OCI-LY1 (cell line): ENCODE measurements at regions not wholly inside any gene's neighbourhood (a gene's known extent, or its start where the extent isn't known, plus 50 kb on each side); places are given as distances from the start of the nearest gene placed in this dataset.

ENCODE experiments used
- CTCF ChIP-seq: fragments of 200-600 bp; sonication (generic), shearing (Covaris generic); IDR thresholded peaks from 2 replicates; pipeline ENCODE4 v1.5.1; 2017; ENCODE audit warnings: mild to moderate bottlenecking, antibody characterized with exemption, low read length, moderate library complexity, mixed read lengths
- EZH2 ChIP-seq: fragments of 200-600 bp; sonication (generic), shearing (Covaris generic); IDR thresholded peaks from 2 replicates; pipeline ENCODE4 v1.8.0; 2017; ENCODE audit warnings: borderline replicate concordance, mixed run types, mild to moderate bottlenecking, antibody characterized with exemption, low read length, moderate library complexity, mixed read lengths

DNA sequence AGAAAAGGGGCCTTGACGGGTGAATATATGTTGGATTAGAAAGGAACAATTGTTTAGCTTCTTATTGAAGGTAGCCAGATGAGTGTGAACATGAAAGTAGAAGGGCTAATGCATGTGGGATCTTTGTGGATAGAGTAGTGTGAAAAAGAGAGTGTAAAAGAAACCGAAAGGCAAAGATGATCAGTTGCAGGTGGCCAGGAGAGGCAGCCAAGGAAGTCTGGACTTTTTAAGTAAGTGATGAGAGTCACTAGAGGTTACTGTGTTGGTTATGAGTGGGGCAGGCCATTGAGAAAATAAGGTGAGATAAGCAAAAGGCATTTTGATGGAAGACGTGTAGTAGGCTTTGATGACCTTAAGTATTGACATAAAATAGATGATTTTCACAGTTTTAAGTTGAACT lies 64.7 kb upstream of the ETV1 start:
- TF ChIP-seq CTCF (no peak), EZH2 (no peak)
